NB4 (cell line): ENCODE measurements at regions not wholly inside any gene's neighbourhood (a gene's known extent, or its start where the extent isn't known, plus 50 kb on each side); places are given as distances from the start of the nearest gene placed in this dataset.

Experiments used
- DNase-seq: peaks from one replicate; pipeline ENCODE4 v3.0.0; 2010; ENCODE audit warnings: low read depth
- H3K4me3 ChIP-seq: one replicate; pipeline ENCODE4 v1.5.1; 2011; ENCODE audit warnings: mild to moderate bottlenecking, low read depth, low read length, moderate library complexity
- CTCF ChIP-seq: IDR thresholded peaks from one replicate; pipeline ENCODE4 v1.5.1; 2012; ENCODE audit warnings: low read depth, low read length
- MAX ChIP-seq: IDR thresholded peaks from 2 replicates; pipeline ENCODE4 v1.6.1; 2011; ENCODE audit warnings: low read depth, low read length
- MYC ChIP-seq: IDR thresholded peaks from 2 replicates; pipeline ENCODE4 v1.6.1; 2011; ENCODE audit warnings: low read depth, low read length
- POLR2A ChIP-seq: IDR thresholded peaks from 2 replicates; pipeline ENCODE4 v1.6.1; 2011; ENCODE audit warnings: mild to moderate bottlenecking; ENCODE audit not compliant: insufficient read length; ENCODE audit errors: extremely low read depth

GRCh38 chr6:62371453-62372210 is 85.6 kb upstream of the KHDRBS2 start:
- no peak for TF ChIP-seq MAX
- no peak for DNase-seq

GRCh38 chr6:62367601-62368000 is 81.6 kb upstream of the KHDRBS2 start:
- no peak overlapping the region for H3K4me3 ChIP-seq
- no peak for TF ChIP-seq MAX
- no peak for TF ChIP-seq MYC
- no peak for TF ChIP-seq CTCF
- no peak for TF ChIP-seq POLR2A
- peak; percentile 65 for DNase-seq

More at GRCh38 chr6:62371453-62372210, 85.6 kb upstream of the KHDRBS2 start:
- no peak overlapping the region for H3K4me3 ChIP-seq

GRCh38 chr6:62362097-62362496 is 76.1 kb upstream of the KHDRBS2 start:
- no peak for DNase-seq
- no peak overlapping the region for H3K4me3 ChIP-seq
- no peak for TF ChIP-seq MAX

- H3K4me3 ChIP-seq, result no peak overlapping the region
- DNase-seq, result no peak
- TF ChIP-seq MAX (no peak), CTCF (no peak), POLR2A (no peak), MYC (no peak)
Measured at GRCh38 chr6:62357835-62358234, 71.8 kb upstream of the KHDRBS2 start.

- H3K4me3 ChIP-seq, result no peak overlapping the region
- TF ChIP-seq MYC, result no peak
- TF ChIP-seq MAX, result no peak
- no peak for TF ChIP-seq CTCF
- TF ChIP-seq POLR2A, result no peak
- DNase-seq, result no peak
Measured at GRCh38 chr6:62354261-62354660, 68.2 kb upstream of the KHDRBS2 start.

GRCh38 chr6:62345962-62346689 is 60.1 kb upstream of the KHDRBS2 start:
- TF ChIP-seq POLR2A (no peak), MAX (no peak), CTCF (no peak), MYC (no peak)
- no peak for DNase-seq
- H3K4me3 ChIP-seq, result no peak overlapping the region
